Sigmoid colon (tissue), 4 donors: ENCODE measurements at regions not wholly inside any gene's neighbourhood (a gene's known extent, or its start where the extent isn't known, plus 50 kb on each side); places are given as distances from the start of the nearest gene placed in this dataset.

ENCODE experiments used
- CTCF ChIP-seq, 4 experiments: fragments of 450-650 bp in 3 of 4; fragments of 200-600 bp in 1 of 4; IDR thresholded peaks; one replicate each; pipeline ENCODE4 v1.5.1; 2016 to 2019; ENCODE audit warnings: antibody characterized with exemption in 4 of 4, mild to moderate bottlenecking in 3 of 4, moderate library complexity in 2 of 4
- EP300 ChIP-seq, 4 donors: sonication (generic); formaldehyde crosslinking; IDR thresholded peaks; one replicate each; pipeline ENCODE4 v1.6.1; 2017; ENCODE audit warnings: antibody characterized with exemption in 4 of 4
- POLR2A ChIP-seq, 2 donors: fragments of 450-650 bp; IDR thresholded peaks; one replicate each; pipeline ENCODE4 v1.6.1; 2016; ENCODE audit warnings: antibody characterized with exemption in 2 of 2, mild to moderate bottlenecking in 2 of 2, moderate library complexity in 2 of 2
- POLR2AphosphoS5 ChIP-seq, 4 donors: sonication (generic); formaldehyde crosslinking; IDR thresholded peaks; one replicate each; pipeline ENCODE4 v1.6.1; 2017; ENCODE audit warnings: antibody characterized with exemption in 4 of 4

GRCh38 chr4:171721937-171722336, 91.3 kb upstream of the GALNTL6 start:
- no peak for TF ChIP-seq POLR2A (IDR thresholded peaks at IDR 0.05)
- TF ChIP-seq CTCF (IDR thresholded peaks at IDR 0.05) = no peak
- TF ChIP-seq EP300 (IDR thresholded peaks at IDR 0.05) = no peak
- no peak for TF ChIP-seq POLR2AphosphoS5 (IDR thresholded peaks at IDR 0.05)
